ENCODE measurements at regions not wholly inside any gene's neighbourhood (a gene's known extent, or its start where the extent isn't known, plus 50 kb on each side); places are given as distances from the start of the nearest gene placed in this dataset.

DNA sequence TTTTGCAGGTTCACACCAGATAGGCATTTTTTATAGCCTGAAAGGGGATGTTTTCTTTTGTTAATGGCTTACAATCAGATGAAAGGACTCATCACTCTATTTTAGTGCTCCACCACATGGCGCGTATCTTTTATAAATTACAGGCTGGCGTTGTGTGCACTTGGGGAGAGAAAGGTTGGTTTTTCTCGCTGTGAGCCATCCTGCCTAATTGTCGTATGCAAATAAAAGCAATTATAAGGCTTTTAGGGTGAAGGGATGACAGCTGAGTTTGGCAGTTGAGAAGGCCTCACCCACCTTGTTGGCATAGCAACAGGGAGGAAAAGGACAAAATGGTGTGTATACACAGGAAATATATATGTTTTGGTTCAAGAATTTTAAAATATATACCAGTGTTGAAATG lies 268.0 kb downstream of the NR2F2 start:
- Mint-ChIP-seq H3K36me3 (ENCODE audit: low read depth) (no peaks in the 10 kb centered on the region), H3K27me3 (no peaks in the 10 kb centered on the region), H3K4me3 (no peak overlapping the region), H3K27ac (no peak overlapping the region), H3K9me3 (no peaks in the 10 kb centered on the region), H3K4me1 (no peaks in the 10 kb centered on the region)
- CTCF ChIA-PET, result no interaction called here
- POLR2A ChIA-PET, result no interaction called here
- no peak for DNase-seq

DNA sequence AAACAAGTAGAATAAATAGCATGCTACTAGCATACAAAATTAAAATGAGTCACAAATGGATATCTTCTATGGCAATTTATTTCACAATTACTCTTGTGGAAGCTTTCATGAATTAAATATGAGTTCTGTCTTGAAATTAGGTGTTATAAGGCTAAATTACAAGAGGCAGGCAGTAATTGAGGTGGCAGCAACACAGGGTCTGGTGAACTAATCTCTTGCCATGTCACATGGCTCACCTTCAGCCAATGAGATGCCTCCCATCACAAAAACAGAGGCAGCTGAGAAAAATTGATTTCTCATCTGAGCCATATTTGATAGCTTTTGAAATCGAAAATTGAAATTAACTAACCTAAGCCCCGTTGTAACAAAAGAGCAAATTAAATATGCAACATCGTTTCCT lies 268.8 kb downstream of the NR2F2 start:
- no peak overlapping the region for H3K27ac Mint-ChIP-seq
- POLR2A ChIA-PET, result no interaction called here
- DNase-seq, result no peak
- H3K36me3 Mint-ChIP-seq (ENCODE audit: low read depth), result no peaks in the 10 kb centered on the region
- H3K4me1 Mint-ChIP-seq, result no peaks in the 10 kb centered on the region
- CTCF ChIA-PET, result no interaction called here
- H3K27me3 Mint-ChIP-seq, result no peaks in the 10 kb centered on the region
- H3K9me3 Mint-ChIP-seq, result no peaks in the 10 kb centered on the region
- H3K4me3 Mint-ChIP-seq, result no peak overlapping the region

DNA sequence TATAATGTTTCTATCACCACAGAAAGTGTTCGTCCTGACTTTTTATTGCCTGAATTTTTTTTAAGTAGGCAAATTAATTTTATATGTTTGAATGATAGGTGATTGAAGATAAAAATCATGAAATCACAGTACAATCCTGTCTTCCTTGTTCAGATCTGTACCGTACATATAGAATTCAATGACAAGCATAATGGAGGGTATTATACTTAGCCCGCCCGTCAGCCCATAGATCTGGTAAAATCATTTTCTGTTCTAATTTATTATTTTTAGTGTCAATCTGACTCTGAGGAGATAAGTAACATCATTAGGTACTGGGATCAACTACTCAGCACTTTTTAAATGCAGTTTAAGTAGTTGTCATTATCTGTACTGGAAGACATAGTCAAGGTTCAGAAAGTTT lies 269.9 kb downstream of the NR2F2 start:
- CTCF ChIA-PET, result no interaction called here

DNA sequence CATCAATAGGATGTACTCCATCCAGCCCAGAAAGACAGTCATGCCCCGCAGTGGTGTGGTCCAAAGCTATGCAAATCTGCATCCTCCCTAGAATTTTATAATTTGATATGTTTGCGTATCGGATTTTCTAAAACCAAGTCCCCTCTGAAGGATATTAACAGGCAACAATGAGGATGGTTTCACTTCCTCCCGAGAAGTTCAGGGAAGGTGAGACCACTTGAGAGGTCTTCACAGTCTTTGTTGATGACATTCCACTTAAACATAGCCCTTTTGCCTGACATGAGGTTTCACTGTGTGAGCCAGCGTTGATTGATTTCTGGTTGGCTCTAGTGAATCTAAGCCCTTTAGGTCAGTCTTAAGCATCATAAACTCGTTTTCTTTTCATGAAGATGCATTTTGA lies 276.1 kb downstream of the NR2F2 start:
- Mint-ChIP-seq H3K36me3 (ENCODE audit: low read depth) (no peaks in the 10 kb centered on the region), H3K27me3 (no peaks in the 10 kb centered on the region), H3K9me3 (no peaks in the 10 kb centered on the region), H3K4me1 (no peaks in the 10 kb centered on the region), H3K4me3 (no peak overlapping the region), H3K27ac (no peak overlapping the region)
- POLR2A ChIA-PET, result no interaction called here
- DNase-seq, result no peak
- CTCF ChIA-PET, result no interaction called here

More for the DNA sequence above, 269.9 kb downstream of the NR2F2 start:
- no peak for DNase-seq
- Mint-ChIP-seq H3K27me3 (no peaks in the 10 kb centered on the region), H3K36me3 (ENCODE audit: low read depth) (no peaks in the 10 kb centered on the region), H3K4me1 (no peaks in the 10 kb centered on the region), H3K4me3 (no peak overlapping the region), H3K9me3 (no peaks in the 10 kb centered on the region), H3K27ac (no peak overlapping the region)
- POLR2A ChIA-PET, result no interaction called here

- H3K9me3 Mint-ChIP-seq, result no peaks in the 10 kb centered on the region
- no peaks in the 10 kb centered on the region for H3K27me3 Mint-ChIP-seq
- no peak overlapping the region for H3K27ac Mint-ChIP-seq
- H3K36me3 Mint-ChIP-seq (ENCODE audit: low read depth), result no peaks in the 10 kb centered on the region
- no peak overlapping the region for H3K4me3 Mint-ChIP-seq
- DNase-seq, result no peak
- H3K4me1 Mint-ChIP-seq, result no peaks in the 10 kb centered on the region
- CTCF ChIA-PET, result no interaction called here
- POLR2A ChIA-PET, result no interaction called here
These were observed 280.3 kb downstream of the NR2F2 start for GRCh38 chr15:96610757-96611156.

DNA sequence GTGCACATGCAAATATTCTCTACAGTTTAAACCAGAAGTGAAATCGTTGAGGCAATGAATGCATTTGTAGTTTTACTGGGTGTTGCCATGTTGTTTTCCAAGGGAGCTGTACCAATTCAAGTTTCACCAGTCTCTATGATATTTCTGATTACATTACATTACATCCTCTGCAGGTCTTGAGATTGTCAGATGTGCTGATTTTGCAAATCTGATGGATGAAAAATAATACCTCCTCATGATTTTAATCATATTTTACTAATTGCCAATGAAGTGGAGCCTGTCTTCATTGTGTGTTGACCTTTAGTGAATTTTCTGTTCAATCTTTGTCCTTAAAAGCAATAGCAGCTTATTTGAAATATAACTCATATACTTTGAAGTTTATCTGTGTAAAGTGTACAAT lies 282.4 kb downstream of the NR2F2 start:
- no peak overlapping the region for H3K4me3 Mint-ChIP-seq
- no peaks in the 10 kb centered on the region for H3K4me1 Mint-ChIP-seq
- CTCF ChIA-PET, result no interaction called here
- DNase-seq, result no peak
- H3K27me3 Mint-ChIP-seq, result no peaks in the 10 kb centered on the region
- peaks cover 6% of the 10 kb centered on the region for H3K9me3 Mint-ChIP-seq
- H3K27ac Mint-ChIP-seq, result no peak overlapping the region
- no peaks in the 10 kb centered on the region for H3K36me3 Mint-ChIP-seq (ENCODE audit: low read depth)
- POLR2A ChIA-PET, result no interaction called here

DNA sequence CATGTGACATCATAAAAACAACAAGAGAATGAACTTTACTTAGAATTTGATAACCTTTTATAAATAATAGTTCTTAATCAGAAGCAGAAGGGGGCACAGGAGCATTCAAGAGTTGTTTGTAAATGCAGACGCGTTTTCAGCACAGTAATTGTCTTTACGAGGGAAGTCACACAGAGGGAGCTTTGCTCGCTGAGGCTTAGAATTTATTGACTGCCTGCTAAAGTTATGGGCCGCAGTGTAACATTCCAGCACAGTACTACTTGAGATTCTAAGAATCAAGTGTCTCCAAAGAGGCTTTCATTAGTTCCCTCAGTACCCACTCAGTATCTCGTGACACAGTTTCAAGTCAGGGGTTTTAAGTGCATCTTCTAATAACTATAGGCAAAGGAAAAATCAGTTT lies 288.7 kb downstream of the NR2F2 start:
- ChIA-PET POLR2A (no interaction called here), CTCF (no interaction called here)
- no peak overlapping the region for H3K27ac Mint-ChIP-seq
- H3K36me3 Mint-ChIP-seq (ENCODE audit: low read depth), result no peaks in the 10 kb centered on the region
- no peaks in the 10 kb centered on the region for H3K27me3 Mint-ChIP-seq
- H3K9me3 Mint-ChIP-seq, result peaks cover 6% of the 10 kb centered on the region
- no peak for DNase-seq
- H3K4me3 Mint-ChIP-seq, result no peak overlapping the region
- H3K4me1 Mint-ChIP-seq, result no peaks in the 10 kb centered on the region

- CTCF ChIA-PET, result no interaction called here
- Mint-ChIP-seq H3K27ac (no peak overlapping the region), H3K36me3 (ENCODE audit: low read depth) (no peaks in the 10 kb centered on the region), H3K27me3 (no peaks in the 10 kb centered on the region), H3K4me3 (no peak overlapping the region), H3K4me1 (no peaks in the 10 kb centered on the region), H3K9me3 (peaks cover 2% of the 10 kb centered on the region)
- no peak for DNase-seq
- POLR2A ChIA-PET, result no interaction called here
These were observed 292.2 kb downstream of the NR2F2 start for GRCh38 chr15:96622714-96623113.

GRCh38 chr15:96625256-96625655 lies 294.8 kb downstream of the NR2F2 start:
- ChIA-PET POLR2A (no interaction called here), CTCF (no interaction called here)
- H3K36me3 Mint-ChIP-seq (ENCODE audit: low read depth), result no peaks in the 10 kb centered on the region
- H3K27ac Mint-ChIP-seq, result no peak overlapping the region
- no peaks in the 10 kb centered on the region for H3K27me3 Mint-ChIP-seq
- no peaks in the 10 kb centered on the region for H3K4me1 Mint-ChIP-seq
- H3K9me3 Mint-ChIP-seq, result peaks cover 3% of the 10 kb centered on the region
- no peak overlapping the region for H3K4me3 Mint-ChIP-seq
- DNase-seq, result no peak

GRCh38 chr15:96627031-96627568 lies 296.6 kb downstream of the NR2F2 start:
- H3K27ac Mint-ChIP-seq, result no peak overlapping the region

GRCh38 chr15:96629511-96629910 lies 299.0 kb downstream of the NR2F2 start:
- H3K36me3 Mint-ChIP-seq (ENCODE audit: low read depth), result no peaks in the 10 kb centered on the region
- no peak for DNase-seq
- H3K27me3 Mint-ChIP-seq, result no peaks in the 10 kb centered on the region
- peaks cover 3% of the 10 kb centered on the region for H3K9me3 Mint-ChIP-seq
- no peak overlapping the region for H3K4me3 Mint-ChIP-seq
- ChIA-PET CTCF (no interaction called here), POLR2A (no interaction called here)
- no peak overlapping the region for H3K27ac Mint-ChIP-seq
- no peaks in the 10 kb centered on the region for H3K4me1 Mint-ChIP-seq

More at GRCh38 chr15:96627031-96627568, 296.6 kb downstream of the NR2F2 start:
- ChIA-PET CTCF (no interaction called here), POLR2A (no interaction called here)
- no peak overlapping the region for H3K4me3 Mint-ChIP-seq
- H3K36me3 Mint-ChIP-seq (ENCODE audit: low read depth), result no peaks in the 10 kb centered on the region
- no peaks in the 10 kb centered on the region for H3K27me3 Mint-ChIP-seq
- H3K4me1 Mint-ChIP-seq, result no peaks in the 10 kb centered on the region
- peaks cover 3% of the 10 kb centered on the region for H3K9me3 Mint-ChIP-seq
- no peak for DNase-seq

- no peak overlapping the region for H3K4me3 Mint-ChIP-seq
- H3K36me3 Mint-ChIP-seq (ENCODE audit: low read depth), result no peaks in the 10 kb centered on the region
- ChIA-PET POLR2A (no interaction called here), CTCF (no interaction called here)
- H3K27me3 Mint-ChIP-seq, result no peaks in the 10 kb centered on the region
- no peak overlapping the region for H3K27ac Mint-ChIP-seq
- H3K4me1 Mint-ChIP-seq, result no peaks in the 10 kb centered on the region
- H3K9me3 Mint-ChIP-seq, result peaks cover 5% of the 10 kb centered on the region
- no peak for DNase-seq
These were observed 308.3 kb downstream of the NR2F2 start for GRCh38 chr15:96638793-96639192.

- Mint-ChIP-seq H3K36me3 (ENCODE audit: low read depth) (no peaks in the 10 kb centered on the region), H3K4me1 (no peaks in the 10 kb centered on the region), H3K9me3 (peaks cover 11% of the 10 kb centered on the region), H3K27me3 (no peaks in the 10 kb centered on the region), H3K27ac (no peak overlapping the region), H3K4me3 (no peak overlapping the region)
- CTCF ChIA-PET, result no interaction called here
- POLR2A ChIA-PET, result no interaction called here
- no peak for DNase-seq
These were observed 315.3 kb downstream of the NR2F2 start for GRCh38 chr15:96645796-96646195.

GRCh38 chr15:96648866-96649265 lies 318.4 kb downstream of the NR2F2 start:
- Mint-ChIP-seq H3K9me3 (peaks cover 13% of the 10 kb centered on the region), H3K36me3 (ENCODE audit: low read depth) (no peaks in the 10 kb centered on the region), H3K4me1 (no peaks in the 10 kb centered on the region), H3K27ac (no peak overlapping the region), H3K4me3 (no peak overlapping the region), H3K27me3 (no peaks in the 10 kb centered on the region)
- ChIA-PET POLR2A (no interaction called here), CTCF (no interaction called here)
- DNase-seq, result no peak

GRCh38 chr15:96657096-96657495 lies 326.6 kb downstream of the NR2F2 start:
- DNase-seq, result no peak
- Mint-ChIP-seq H3K36me3 (ENCODE audit: low read depth) (no peaks in the 10 kb centered on the region), H3K4me3 (no peak overlapping the region), H3K4me1 (no peaks in the 10 kb centered on the region), H3K27me3 (no peaks in the 10 kb centered on the region), H3K9me3 (peaks cover 5% of the 10 kb centered on the region), H3K27ac (no peak overlapping the region)
- ChIA-PET CTCF (no interaction called here), POLR2A (no interaction called here)
